GM18861 (cell line): ENCODE measurements at regions not wholly inside any gene's neighbourhood (a gene's known extent, or its start where the extent isn't known, plus 50 kb on each side); places are given as distances from the start of the nearest gene placed in this dataset.

Experiments used
- ATAC-seq: cut with Tn5 transposase; IDR thresholded peaks from one replicate; pipeline ENCODE4 v1.9.1; 2021; ENCODE audit not compliant: unreplicated experiment

DNA sequence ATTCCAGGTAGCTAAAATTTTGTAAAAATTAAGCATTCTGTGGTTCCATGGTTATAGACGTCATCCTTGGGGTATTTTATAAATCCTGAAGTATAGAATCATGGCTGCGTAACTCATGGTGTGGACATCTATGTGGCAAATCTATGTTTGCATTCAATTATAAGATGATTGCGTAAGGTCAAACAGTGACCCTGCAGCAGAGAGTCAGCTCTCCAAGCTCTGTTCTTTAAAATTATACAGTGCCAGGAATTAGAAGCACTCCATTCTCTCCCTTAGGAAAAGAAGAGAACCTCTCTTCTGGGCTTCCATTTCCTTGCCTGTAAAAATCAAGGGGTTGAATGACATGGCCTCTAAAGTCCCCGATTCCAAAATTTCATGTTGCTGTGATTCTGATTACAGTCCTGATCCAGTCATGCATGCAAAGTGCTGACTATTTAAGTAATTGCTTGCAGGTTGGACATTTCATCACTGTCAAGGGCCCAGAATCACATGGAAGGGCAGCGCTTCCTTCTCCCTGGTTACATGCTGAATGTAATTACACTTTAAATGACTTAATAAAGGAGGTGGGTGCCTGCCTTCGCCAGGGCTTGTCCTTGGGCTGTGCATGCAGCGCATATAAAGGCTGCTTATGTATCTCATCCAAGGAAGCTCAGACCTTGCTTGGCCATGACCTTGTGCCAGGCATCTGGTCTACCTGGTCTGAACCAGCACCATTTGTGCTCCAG is 550.7 kb downstream of the TYW1 start:
- ATAC-seq: no peak

DNA sequence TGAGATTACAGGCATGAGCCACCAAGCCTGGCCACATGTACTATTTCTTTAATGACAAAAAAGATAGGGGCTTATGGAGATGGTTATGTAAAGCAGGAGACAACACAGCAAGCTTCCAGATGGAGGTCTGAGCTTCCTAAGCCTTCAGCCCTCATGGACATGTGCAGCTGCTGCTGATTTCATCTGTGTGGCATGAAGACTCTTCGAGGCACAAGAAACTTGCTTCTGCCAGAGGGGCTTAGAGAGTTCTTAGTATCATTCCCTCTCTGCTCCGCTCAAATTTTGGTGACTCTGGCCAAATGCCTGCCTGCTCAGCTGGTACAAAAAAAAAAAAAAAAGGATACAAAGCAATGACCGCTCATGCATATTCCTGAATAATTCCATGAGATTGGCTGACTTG is 552.5 kb downstream of the TYW1 start:
- ATAC-seq: no peak

DNA sequence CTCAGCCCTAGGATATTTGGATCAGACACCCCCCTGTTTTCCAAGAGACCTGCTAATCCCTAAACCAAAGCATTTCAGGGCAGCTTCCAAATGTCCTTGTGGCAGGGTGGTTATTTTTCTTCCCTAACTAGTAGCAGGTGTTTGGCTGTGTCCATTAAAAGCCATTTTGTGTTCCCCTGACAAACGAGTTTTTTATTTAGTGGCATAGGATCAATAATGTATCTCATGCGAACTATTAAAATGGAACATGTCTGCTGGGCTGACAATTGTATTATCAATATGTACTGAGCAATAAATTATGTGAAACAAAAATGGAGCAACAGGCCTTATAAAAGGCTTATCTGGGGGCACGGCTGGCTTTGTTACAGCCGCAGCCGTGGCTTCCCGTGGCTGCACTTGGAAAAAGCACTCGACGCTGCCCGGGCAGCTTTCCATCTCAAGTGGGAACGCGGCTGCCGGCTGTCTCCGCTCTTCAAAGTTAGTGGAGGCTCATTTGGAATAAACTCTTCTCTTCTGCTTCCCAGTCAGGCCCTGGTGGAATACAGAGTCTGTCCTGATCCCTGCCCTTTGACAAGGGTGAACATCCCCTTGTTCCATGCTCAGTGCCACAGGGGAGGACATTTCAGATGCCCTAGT is 554.3 kb downstream of the TYW1 start:
- ATAC-seq: no peak

DNA sequence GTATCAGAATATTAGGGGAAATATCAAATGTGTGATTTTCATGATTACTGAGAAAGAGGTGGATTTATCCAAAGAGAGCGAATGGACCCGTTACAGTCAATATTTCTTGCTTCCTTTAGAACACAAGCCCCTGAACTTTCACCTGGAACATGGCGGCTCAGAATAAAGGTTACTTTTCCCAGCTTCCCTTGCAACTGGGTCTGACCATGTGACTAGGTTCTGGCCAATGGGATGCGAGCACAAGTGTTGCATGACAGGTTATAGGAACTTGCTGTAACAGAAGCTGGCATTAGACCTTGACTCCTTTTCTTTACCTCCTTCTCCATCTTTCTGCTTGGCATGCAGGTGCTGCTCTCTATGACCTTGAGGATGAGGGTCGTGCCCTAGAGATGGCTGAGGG is 556.1 kb downstream of the TYW1 start:
- ATAC-seq: no peak

DNA sequence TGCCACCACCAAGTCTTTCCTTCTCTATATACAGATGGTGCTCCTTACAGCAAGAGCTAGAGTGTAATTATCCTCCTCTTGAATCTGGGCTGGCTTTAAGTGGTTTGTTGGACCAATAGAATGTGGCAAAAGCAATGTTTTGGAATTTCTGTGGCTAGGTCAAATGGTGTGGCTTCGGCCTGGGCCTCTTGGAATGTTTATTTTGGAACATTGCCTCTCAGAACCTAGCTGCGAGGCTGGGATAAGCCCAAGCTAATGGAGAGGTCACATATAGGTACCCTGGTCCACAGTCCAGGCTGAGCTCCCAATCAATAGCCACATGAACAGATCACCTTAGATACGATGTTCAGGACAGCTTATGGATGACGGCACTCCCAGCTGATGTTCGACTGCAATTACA is 556.7 kb downstream of the TYW1 start:
- ATAC-seq: no peak

DNA sequence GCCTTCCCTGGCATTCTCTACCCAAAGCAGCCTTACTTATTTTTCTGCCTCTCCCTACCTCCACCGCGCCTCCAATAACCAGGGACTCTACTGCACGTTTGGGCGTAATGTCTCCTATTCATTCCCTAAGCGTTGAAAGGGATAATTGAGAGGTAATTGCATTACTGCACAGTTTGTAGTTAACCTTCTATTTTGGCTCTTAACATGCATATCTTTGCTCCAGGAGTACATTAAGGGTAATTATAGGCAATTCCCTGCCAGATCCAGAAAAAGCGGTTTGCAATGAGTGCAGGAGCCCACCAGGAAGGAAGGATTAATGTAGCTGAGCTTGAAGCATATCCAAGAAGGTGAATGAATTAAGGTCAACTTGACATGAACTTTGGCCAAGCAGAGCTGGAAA is 558.4 kb downstream of the TYW1 start:
- no peak for ATAC-seq

DNA sequence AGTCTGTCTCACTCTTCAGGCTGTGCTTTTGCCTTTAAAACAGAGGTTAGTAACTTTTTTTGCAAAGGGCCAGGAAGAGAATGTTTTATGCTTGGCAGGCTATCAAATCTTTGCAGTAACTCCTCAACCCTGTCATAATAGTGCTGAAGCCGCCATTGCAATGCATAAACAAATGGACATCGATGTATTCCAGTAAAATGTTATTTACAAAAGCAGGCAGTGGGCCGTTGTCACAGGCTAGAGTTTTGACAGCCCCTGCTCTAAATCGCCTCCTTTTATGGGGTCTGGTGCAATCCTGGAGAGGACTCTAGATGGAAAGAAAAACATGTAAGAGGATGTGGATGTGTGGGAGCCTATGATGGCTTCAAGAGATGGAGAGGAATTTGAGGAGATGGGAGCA is 568.3 kb downstream of the TYW1 start:
- ATAC-seq: no peak

DNA sequence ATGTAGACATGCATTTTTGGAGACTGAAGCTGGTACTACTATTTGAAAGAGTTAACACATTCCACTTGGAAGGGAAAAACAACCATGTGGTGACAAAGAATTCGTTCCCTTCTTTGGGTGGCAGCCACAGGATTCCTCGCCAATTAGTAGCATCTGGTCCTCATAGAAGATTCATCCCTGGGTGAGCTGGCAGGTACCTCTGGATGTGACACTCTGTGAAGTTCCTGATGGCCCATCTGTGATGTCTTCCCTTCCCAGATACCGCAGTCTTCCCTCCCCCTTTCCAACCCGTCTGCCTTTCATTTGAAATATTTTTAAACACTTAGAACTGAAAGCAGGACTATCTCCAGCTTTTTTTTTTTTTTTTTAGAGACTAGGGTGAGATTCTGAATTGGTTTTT is 569.5 kb downstream of the TYW1 start:
- ATAC-seq: no peak

DNA sequence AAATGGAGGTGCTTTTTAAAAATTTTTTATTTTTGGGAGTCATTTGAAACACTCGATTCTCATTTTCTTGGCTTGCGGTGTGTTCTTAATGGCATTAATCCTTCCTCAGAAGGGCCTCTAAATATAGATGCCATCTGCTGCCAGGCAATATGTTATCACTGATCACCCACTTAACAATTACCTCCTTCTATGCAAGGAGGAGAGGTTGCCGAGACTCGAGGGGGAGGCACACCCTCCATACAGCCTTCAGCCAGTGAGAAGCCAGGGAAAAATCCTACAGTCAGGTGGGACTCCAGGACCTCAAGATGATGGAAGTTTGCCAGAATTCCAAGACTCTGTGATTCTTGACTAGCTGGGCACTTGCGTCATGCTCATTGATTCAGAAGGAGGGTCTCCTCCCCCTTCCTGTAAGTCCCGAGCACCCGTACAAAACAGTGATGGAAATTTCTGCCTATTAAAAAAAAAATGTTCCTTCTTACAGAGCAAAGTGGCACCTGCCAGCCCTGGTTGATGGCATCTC is 574.5 kb downstream of the TYW1 start:
- ATAC-seq: no peak

DNA sequence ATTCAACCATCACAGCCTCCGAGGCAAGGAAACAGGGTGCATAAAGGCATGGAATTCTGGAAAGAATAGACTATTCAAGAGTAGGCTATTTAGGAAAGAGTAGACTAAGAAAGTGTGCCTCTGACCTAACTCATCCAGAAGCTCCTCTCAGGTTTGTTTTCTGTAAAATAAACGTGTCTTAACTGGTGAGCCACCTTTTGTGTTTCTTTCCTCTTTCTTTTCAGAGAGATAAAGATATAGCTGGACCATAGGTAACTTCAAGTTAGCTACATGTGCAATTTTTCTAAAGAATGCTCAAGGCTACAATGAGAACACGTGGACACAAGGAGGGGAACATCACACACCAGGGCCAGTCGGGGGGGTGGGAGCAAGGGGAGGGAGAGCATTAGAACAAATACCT is 577.0 kb downstream of the TYW1 start:
- ATAC-seq: no peak

DNA sequence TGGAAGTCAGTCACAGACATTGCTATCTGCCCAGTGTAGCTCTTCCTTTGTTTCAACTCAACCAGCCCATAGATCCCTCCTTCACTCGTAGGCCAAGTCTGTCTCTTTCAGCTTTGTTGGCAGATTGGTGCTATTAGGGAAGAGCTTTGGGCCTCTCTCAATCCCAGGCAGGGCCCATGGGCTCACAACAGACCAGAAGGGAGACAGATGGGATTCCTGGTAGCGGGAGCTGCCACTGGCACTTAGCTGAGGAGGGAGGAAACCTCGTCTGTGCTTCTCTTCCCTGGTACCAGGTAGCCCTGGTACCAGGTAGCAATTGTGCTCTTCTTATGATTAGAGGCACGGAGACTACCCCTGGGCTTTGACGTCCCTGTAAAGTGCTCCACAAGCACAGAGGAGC is 592.0 kb downstream of the TYW1 start:
- no peak for ATAC-seq

DNA sequence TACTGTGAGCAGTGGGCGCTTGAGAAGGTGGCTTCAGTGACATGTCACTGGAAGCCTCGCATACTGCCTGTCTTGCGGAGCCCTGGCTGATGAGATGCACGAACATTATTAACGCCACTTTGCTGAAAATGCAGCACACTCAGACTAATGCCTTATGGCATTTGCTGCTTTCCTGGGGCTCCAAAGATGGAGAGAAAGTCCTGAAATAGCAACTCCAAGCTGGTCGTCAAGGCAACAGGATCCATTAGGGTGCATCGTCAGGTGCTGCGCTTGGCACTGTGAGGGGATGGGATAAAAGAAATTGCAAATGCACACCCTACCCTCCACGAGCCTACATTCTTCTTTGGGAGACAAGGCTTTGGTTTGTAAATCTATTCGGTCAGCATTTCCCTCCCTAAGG is 592.5 kb downstream of the TYW1 start:
- no peak for ATAC-seq

DNA sequence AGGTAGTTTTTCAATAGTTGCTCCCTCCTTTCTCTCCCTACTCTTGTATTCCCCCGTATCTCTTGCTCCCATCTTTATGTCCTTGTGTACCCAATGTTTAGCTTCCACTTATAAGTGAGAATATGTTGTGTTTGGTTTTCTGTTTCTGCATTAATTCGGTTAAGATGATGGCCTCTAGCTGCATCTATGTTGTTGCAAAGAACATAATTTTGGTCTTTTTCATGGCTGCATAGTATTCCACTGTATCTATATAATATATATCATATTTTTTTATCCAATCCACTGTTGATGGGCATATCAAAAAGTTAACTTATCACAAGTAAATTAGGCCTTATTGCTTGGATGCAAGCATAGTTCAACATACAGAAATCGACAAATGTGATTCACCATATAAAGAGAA is 594.0 kb downstream of the TYW1 start:
- ATAC-seq: no peak

DNA sequence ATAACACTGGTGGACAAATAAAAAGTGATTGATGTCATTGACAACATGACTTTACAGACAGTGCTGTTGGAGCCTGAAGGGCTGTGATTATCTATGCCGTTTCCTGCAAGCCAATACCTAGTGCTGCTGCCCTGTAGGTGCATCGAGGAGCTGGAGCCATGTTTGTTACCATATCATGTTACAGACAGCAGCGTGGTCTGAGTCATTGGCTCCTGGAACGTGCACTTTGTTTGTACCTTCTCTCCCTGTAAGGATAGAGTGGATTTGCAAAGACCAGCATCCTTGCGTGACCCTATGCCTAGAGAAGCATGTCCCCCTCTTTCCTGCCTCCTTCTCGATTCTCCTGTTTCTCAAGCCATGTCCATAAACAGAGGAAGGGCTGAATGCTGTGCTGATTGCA is 597.2 kb downstream of the TYW1 start:
- no peak for ATAC-seq

DNA sequence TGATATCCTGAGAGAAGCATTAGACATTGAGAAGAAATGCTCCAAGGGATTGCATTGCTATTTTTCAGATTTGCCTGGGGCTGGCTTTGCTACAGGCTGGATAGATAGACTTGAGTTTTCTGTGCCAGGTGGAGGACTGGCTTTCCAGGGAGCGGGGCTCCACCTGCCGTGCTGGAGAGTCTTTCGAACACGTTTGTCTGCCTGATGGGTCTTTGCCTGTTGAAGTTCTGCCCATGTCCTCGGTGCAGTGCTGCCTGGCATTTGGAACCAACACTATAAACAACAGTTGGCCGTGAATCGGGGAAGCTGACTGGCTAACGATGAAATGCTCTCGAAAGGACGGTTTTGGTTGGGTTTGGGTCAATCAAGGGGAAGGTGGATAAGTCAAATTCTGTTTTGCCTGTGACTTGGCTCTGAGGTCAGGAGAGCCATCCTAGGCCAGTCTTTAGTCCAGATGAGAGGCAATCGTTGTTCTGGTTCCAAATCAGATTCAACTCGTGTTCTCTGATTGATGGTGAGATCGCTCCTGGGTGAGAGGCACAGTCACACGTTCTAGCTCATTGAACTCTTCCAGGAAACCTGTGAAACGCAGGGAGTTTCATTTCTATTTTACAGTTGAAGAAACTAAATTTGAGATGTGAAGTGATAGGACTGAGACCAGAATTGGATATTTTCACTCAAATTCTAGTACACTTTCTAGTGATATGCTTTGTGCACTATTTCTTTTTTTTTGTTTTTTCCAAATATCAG is 599.0 kb downstream of the TYW1 start:
- ATAC-seq: no peak

DNA sequence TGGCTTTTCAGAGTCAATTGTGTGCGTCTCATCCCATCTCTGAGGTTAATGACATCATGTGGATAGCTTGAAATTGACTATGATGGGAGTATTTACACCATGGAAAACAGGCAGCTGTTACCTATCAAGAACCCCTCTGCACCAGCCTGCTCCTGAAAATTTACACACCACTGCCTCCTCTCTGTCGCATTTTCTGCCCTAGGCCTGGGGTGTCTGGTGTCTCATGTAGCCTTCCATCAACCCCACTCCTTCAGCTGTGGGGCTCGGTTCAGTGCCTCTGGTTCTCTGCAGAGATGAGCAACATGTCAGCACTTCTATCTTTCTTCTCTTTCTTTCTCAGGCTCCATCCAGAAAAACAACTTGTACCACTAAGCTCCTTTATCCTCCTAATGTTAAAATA is 600.5 kb downstream of the TYW1 start:
- ATAC-seq: no peak

DNA sequence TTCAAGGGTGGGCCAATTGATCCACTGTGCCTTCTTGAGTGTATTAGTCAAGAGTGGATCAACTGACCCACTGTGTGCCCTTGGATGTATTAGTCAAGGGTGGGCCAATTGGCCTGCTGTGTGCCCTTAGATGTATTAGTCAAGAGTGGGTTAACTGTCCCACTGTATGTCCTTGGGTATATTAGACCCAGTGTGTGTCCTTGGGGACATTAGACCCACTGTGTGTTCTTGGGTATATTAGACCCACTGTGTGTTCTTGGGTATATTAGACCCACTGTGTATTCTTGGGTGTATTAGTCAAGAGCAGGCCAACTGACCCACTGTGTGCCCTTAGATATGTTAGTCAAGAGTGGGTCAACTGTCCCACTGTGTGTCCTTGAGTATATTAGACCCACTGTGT is 601.8 kb downstream of the TYW1 start:
- no peak for ATAC-seq

DNA sequence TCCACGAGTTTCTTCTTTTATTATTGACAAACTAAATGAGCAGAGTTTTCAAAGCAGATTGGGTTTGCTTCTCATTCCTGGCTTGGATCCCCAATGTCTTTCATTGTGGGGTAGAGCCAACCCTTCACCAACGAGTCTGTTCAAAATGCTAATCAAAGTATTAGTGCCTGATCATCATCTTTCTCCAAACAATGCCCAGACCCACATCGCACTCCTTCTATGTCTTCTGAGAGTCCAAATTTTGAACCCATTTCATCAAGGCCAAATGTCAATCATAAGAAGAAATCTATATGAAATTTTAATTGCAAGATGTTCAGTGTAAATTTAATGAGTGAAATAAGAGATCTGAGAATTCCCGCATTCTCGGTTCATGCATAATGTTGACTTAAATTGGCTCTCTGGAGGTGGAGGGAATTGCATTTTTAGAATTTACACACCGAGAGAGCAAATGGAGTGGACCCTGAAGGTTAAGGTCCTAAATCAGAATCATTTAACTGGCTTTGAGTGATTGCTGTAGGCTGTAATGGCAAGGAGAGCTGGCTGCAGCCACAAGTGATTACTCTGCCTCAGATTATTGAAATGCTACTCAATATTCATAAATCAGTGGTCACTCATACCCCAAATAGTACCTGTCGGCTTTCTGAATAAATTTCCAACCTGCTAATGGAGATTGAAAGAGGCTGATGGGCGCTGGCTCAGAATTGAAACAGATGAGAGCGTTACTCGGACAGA is 602.9 kb downstream of the TYW1 start:
- ATAC-seq: no peak

DNA sequence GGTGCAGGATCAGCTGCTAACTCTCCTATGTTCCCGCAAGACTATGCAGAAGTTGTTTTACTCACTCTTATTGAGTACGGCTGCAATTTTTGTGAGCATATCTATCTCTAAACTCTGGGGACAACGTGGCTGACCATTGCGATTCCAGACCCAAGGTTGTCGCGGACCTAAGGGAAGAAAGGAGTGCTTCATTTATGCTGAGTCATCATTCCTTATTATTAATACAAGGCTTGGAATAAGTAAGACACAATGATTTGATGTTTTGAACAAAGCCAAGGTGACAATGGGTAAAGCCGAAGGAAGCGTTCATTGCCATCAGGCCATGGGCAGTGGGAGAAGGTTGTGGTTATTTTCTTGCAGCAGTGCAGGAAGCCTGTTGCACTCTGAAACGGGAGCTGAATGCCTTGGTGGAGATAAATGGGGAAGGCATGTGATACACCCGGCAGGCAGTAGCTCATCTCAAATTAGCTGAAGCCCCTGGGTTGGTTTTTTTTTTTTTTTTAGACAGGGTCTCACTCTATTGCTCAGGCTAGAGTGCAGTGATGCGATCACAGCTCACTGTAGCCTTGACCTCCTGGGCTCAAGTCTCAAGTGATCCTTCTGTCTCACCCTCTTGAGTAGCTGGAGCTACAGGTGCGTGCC is 605.7 kb downstream of the TYW1 start:
- no peak for ATAC-seq

DNA sequence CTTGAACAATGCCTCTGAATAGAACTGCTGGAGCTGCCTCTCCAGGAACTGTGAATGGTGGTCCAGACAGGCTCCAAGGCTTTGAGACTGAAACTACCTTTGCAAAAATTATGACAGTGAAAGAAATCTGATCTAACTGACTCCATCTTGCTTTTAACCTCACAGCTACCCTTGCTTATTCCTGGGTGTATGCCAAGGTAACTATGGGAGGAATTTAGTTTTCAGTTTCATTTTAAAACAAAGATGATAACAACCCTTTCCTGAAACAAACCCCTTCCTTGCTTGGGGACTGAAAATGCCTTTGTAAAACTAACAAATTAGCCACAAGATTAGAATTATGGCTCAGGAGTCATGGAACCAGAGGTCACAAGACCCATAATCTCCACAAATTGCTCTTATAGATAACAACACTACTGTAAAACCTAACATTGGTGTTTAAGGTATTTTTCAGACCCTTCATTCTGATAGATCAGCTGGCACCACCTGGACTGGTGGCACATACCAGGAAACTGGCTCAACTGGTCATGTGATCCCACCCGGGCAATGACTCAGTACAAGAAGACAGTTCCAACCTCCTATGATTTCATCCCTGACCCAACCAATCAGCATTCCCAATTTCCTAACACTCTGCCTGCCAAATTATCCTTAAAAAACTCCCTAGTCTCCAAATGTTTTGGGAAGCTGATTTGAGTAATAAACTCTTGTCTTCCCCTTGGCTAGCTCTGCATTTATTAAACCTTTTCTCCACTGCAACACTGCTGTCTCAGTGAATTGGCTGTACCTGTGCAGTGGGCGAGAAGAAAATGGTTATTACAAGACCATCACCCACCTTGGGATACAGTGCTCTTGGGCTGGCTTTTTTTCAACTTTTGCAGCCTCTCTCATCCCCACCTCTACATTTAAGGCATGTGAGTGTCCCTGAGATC is 608.1 kb downstream of the TYW1 start:
- no peak for ATAC-seq
